GM21619 (cell line): ENCODE measurements at regions not wholly inside any gene's neighbourhood (a gene's known extent, or its start where the extent isn't known, plus 50 kb on each side); places are given as distances from the start of the nearest gene placed in this dataset.
"Not testable (repeated sequence)": the region's sequence is repeated elsewhere in the genome, so short reads cannot be mapped to it uniquely, and the experiment has no call there.

ENCODE experiments used
- ATAC-seq: cut with Tn5 transposase; IDR thresholded peaks from one replicate; pipeline ENCODE4 v1.9.1; 2021; ENCODE audit not compliant: unreplicated experiment

DNA sequence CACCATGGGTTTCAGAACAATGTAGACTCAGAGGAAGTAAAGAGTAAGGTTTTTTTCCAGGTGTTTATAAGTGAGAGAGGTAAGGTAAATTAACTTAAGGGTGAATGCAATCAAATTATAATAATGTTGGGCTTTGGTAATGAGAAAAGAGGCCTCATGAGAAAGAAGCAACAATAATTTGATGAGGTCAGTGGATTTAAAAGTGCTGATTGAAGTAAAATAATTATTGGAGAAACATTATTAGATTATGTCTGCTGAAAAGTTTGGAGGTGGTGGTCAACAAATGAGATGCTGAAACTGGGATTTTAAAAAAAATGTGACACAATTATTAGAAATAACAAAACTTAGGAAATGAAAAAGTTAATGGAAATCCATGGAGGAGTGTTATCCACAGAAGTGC lies 187.4 kb upstream of the BRINP3 start:
- no peak for ATAC-seq

DNA sequence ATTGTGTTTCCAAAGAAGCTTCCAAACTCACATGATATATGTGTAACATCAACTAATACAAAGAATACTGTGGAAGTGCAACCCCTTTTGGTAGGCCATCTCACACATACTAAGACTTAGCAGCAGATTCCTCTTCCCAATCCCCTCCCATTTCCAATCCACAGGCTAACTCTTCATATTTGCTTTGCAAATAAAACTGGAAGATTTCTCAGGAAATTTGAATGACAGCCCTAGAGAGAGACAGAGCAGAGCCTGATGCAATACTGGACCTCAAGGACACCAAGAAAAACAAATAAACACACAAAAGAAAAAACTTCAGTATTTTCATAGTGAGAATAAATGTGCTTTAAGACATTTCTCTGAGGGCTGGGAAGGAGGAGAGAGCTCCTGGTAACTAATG lies 190.2 kb upstream of the BRINP3 start:
- ATAC-seq: no peak

DNA sequence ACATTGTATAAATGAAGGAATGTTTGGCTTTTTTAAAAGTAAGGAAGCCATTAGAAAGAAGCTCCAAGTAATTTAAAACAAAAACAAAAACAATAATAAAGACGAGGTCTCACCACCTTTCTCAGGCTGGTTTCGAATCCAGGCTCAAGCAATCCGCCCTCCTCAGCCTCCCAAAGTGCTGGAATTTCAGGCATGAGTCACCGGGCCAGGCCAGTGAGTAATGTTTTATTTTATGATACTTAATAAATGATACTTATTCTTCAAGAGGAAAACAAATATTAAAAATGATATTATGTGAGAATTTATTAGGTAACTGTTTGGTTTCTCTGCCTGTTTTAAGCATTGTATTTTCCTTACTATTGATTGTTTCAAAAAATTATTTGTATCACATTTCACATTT lies 201.4 kb upstream of the BRINP3 start:
- ATAC-seq: no peak

DNA sequence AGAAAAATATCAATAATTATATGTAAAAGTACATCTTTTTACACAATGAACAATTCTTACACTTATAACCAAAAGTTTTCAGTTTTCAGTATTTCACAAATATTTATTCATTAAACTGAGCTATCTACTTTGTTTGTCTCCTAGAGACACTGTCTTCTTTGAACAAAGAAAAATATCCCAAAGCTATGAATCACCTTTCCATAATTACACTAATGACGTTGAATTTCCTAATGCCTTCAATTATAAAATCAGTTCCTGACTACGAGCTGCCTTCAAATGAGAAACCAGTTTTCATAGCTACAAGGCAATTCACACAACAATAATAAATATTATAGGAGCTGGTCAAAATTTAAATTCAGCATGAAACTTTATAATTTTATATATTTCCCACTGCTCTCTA lies 201.8 kb upstream of the BRINP3 start:
- ATAC-seq: no peak

DNA sequence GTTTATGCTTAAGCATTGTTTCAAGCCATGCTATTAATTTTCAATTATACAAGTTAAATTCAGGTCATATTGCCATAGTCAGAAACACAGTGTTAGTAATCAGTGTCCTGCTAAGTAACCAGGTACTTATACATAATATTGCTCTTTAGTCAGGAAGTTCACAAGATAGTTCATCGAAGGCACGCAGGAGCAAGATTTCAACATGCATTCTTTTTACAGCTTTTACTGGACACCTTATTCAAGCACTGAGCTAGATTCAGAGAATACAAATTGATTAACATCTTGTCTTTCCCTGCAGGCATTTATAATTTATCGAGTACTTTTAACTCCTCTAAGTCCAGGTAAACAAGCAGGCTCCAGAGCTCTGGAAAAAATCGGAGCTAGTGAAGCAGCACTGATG lies 202.3 kb upstream of the BRINP3 start:
- ATAC-seq: no peak

DNA sequence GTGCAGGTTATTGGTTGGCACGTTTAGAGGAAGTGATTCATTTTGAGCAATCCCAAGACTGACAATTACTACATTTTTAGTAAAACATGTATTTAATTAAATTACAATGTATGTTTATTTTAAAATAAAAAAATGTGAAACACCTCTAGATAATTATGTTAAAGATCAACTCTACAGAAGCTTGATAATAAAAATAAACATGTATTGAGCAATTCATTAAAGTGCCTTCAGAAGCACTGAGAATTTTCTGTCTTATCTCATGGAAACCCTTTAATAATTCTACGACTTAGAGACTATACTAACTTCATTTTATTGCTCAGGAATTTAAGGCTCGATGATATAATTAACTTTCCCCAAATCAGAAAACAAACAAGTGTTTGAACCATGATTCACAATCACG lies 208.0 kb upstream of the BRINP3 start:
- no peak for ATAC-seq

DNA sequence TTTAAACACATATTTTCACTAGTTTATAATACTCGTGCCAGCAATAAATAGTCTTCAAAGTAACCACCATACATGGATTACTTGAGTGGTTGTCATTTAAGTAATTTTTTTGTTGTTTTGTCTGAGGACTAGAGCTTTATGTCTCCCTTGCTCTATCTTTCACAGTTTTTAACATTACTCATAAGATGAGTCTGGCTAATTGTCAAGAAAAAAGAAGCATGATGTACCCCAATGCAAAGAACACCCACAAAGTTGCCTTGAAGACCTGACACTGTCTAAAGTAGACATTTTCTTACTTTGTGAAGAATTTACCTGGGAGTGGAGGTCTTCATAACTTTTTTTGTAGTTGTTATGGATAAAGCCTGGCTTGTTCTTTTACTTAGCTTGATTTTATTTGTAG lies 210.4 kb upstream of the BRINP3 start:
- ATAC-seq: no peak

DNA sequence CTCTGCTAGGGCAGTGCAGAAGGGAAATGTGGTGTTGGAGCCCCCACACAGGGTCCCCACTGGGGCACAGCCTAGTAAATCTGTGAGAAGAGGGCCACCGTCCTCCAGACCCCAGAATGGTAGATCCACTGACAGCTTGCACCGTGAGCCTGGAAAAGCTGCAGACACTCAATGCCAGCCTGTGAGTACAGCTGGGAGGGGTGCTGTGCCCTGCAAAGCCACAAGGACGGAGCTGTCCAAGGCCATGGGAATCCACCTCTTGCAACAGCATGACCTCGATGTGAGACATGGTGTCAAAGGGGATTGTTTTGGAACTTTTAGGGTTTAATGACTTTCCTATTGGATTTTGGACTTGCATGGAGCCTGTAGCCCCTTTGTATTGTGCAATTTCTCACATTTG lies 220.8 kb upstream of the BRINP3 start:
- not testable (repeated sequence) for ATAC-seq

DNA sequence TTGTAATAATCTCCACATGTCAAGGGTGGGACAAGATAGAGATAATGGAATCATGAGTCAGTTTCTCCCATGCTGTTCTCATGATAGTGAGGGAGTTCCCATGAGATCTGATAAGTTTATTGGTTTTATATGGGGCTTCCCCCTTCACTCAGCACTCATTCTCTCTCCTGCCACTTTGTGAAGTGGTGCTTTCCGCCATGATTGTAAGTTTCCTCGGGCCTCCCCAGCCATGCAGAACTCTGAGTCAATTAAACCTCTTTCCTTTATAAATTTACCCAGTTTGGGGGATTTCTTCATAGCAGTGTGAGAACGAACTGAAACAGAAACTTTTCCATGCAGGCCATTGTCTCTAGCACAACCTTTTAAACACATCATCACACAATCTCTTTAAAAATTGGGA lies 221.5 kb upstream of the BRINP3 start:
- no peak for ATAC-seq

DNA sequence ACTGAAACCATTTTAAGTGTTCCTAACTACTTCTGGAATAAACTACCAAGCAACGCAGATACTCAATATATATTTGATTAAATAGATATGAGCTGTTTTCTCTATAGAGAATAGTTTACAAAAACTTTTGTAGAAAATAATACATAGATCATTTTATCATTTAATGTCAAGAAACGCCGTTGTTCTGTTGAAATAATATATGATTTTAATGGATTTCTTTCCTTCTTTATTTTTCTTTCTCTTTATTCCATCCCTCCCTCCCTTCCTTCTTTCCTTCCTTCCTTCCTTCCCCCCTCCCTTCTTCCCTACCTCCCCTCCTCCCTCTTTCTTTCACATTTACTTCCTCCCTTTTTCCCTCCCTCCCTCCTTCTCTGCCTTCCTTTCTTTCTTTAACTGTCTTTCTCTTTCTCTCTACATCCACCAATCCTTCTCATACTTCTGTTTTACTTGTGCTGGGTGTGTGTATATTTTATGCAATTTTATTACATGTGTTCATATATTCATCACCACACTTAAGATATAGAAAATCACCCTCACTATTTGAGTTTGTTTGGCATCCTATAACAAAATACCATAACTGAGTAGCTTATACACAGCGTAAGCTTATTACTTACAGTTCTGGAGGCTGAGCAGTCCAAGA lies 230.9 kb upstream of the BRINP3 start:
- ATAC-seq: no peak

DNA sequence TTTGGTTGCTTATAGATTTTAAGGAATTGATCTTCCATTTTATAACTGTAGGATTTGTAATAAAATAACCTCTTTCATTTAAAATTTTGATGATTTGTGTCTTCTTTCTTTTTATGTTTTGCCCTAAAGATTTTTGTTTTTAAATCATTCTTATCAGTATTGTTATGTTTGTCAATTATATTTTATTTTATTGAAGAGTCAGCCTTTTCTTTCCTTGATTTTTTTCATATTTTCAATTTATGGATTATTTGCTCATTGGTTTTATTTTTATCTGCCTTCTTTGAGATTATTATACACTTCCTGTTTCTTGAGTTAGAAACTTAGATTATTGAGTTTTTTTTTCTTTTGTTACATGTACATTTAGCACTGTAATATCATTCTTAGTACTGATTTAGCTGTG lies 233.4 kb upstream of the BRINP3 start:
- ATAC-seq: no peak

DNA sequence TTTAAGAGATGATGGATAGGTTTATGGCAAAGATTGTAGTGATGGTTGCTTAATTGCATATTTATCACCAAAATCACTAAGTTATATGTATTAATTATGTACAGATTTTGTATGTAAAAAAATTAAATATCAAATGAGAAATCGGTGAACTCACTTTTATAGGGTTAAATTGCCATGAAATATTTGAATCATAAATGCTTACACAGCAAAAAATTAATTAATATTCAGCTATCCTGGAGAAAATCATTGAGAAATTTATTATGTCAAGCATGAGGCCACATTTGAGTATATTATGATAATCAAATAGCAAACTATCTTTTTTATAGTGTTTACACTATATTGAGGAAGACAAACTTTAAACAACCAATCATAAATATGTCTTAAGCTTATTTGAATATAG lies 239.4 kb upstream of the BRINP3 start:
- no peak for ATAC-seq

DNA sequence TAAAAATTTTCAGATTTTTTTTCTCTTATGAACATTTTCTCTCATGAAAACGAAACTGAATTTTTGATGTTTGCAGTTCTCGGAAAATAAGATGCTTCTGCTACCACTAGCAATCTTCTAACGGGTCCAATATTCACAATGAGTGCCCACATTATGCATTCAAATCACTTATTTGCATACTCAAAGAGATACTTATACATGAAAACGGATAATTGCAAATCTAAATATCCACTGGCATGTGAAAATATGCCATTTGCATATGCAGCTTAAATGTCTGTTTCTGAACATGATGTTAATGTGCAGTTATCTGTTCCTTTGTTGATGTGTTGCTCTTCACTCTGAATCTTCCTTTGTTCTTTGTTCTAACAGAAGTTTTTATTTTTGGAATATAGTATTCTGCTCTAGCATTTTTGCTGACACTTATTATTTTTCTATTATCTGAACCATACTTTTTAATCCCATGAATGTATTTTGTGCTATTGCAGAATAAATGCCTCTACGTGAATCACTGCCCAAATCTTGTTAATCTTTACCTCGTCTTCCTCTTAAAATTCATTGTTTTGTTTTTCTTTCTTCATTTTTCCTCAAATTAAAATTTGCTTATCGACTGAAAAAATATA lies 259.4 kb upstream of the BRINP3 start:
- ATAC-seq: no peak

DNA sequence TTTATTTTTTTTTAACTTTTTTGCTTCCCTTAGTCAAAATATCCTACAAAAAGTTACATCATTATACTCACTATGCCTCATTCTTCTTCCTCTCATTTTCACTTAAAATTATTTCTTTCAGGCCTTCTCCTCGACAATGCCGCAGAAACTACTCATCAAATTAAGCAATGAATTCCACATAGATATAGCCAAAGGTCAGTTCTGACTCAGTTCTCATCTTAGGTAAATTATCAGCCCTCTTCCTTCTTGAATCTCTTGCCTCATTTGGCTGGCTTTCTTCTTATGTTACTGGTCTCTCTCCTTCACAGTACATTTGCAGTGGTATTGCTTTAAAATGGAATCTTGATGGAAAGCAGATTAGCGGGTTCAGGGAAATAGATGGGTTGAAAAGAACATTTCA lies 260.7 kb upstream of the BRINP3 start:
- no peak for ATAC-seq

DNA sequence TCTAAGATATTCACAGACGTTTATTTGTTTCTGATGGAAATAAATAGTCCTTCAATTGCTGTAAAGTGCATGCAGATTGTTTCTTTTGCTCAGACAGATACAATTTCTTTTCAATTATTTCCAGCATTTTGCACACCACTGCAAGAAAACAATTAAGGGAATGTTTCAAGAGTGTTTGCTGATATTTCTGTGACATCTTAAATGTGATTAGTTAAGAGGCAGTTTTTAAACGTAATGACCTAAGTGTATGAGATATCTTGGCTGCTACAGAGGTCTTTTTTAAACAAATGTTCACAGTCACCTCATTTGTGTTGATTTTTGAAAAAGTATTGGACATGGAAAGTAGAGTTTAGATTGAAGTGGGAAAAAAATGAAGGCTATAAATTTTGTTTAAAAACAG lies 262.3 kb upstream of the BRINP3 start:
- no peak for ATAC-seq

DNA sequence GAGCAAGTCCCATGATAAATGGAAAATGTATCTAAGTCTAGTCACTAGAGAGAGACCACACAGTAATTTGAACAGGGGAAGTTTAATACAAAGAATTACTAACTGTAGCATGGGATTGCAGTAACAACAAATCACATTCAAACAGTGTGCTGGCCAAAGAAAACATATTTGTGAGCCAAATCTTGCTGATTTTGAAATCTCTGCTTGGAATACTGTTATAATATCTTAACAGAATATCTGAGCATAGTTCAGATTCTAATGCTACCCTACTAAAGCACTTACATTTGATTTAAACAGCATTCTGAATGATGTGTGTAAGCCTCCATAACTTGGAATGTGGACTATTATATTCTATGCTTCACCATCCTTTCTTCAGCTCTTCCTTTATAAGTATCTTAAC lies 270.0 kb upstream of the BRINP3 start:
- ATAC-seq: no peak

DNA sequence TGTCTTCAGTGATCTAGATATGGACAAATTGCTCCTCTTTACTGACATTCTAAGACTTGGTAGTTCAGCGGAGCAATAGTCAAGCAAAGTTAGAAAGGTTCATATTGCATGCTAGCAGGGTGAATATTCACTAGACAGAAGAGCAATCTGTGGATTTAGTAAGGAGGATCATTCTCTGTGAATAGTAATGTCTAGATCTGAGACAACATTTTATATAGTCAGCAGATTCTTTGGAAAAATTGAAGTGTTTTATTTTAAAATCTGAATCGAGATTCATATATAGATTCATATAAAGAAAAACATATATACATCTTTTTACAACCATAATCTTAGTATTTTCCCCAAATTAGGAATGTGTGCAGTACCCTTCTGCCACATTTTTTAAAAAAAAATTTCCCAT lies 274.5 kb upstream of the BRINP3 start:
- no peak for ATAC-seq

DNA sequence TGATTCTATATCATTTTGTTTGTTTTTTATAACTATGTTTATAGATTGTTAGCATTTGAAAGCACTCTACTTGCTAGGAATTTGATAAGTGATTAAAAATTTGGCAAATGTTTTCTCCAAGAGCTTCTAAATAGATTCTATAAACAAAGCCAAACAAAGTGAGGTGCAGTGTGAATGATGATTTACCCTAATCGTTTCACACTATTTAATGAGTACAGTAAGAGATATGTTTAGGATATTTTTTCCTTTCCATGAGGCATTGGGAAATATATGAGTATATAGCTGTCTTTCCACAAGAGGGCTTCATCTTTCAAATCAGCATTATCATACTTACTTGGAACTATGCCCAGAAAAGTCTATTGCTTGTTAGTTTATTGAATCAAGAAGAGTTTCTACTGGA lies 277.0 kb upstream of the BRINP3 start:
- no peak for ATAC-seq

DNA sequence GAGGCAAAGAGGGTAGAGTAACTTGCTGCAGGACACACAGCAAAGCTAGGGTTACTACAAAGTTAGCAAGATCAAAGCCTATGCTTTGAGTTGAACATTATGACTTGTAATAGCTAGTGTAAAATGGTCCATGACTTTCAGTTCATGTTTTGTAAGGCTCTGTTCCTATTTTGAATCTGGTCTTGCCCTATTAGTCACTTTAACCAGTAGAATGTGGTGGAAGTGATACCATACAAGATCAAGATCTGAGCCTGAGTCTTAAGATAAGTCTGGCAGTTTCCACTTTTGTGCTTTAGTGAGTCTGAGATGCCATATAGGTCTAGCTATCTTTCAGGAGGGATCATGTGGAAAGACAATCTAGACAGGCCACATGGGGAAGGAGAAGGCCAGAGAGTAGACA lies 282.1 kb upstream of the BRINP3 start:
- ATAC-seq: peak; percentile 74

DNA sequence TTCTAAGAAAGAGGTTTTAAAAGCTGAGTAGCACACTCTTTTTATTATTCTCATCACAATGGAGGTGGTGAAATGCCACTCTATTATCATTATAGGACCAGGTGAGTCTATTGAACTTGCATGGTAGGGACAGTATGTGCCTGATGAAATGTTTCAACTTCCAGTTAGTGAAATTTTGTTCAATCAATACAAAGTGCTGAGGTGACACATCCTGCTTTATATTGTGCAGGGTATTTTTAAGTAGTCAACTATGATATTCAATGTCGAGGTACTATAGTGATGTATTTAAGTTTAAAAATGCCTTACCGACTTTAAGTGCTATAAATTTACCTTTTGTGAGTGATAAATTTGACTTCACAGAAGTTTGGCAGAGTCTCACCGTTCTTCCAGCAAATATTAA lies 284.7 kb upstream of the BRINP3 start:
- ATAC-seq: no peak

DNA sequence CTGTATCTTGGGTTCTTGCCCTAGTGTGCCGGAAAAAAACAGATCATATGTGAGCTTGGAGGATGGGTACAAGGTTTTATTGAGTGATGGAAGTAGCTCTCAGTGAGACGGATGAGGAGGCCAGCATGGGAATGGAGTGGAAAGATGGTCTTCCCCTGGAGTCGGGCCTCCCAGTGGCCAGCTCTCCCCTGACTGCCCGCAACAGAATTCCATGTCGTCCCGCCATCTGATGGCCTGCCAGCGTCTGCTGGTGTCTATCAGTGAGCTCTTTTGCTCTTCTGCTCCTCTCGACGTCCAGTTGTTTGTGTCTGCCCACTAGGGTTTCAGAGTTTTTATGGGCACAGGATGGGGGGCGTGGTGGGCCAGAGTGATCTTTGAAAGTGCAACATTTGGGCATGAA lies 315.2 kb upstream of the BRINP3 start:
- ATAC-seq: no peak

DNA sequence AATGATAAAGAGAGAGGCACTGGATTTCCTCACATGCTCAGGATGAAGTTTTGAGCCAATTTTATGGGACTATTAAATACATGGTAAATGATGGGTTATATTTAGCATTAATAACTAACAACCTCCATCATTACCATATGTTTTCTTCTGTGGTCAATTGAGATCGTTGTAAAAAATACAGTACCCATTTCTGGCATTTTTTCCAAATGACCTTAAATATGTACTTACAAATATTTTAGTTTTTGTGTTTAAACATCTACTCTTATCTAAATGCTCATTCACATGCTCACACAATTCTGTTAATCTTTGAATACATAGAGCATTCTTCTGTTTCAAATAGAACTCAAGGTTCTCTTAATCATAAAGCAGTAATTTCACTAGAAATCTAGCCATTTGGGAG lies 330.0 kb upstream of the BRINP3 start:
- no peak for ATAC-seq

DNA sequence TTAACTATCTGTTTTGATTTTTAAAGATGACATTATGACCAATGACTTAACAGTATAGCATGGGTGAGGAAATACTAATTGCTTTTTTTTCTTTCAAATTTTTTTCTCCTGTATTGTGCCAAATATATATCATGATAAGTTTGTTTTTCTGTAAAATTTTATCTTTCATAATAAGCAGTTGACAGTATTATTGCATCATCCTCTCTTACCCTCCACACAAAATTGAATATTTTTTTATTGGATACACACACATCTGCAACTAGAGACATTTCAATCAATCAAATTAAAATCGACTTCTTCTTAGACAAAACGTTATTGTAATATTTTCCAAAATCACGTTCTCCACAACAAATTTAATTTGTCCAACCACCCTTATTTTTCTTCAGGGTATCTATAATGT lies 330.4 kb upstream of the BRINP3 start:
- ATAC-seq: no peak
